Transverse colon (tissue), 4 donors: ENCODE measurements at regions not wholly inside any gene's neighbourhood (a gene's known extent, or its start where the extent isn't known, plus 50 kb on each side); places are given as distances from the start of the nearest gene placed in this dataset.

ENCODE experiments used
- CTCF ChIP-seq, 5 experiments: fragments of 200-600 bp in 3 of 5; fragments of 450-650 bp in 2 of 5; sonication (generic) in 3 of 5; IDR thresholded peaks; 1 replicate in 2 of 5; 2 replicates in 3 of 5; pipeline ENCODE4 v1.5.1; 2016 to 2017; ENCODE audit warnings: antibody characterized with exemption in 5 of 5, inconsistent platforms in 3 of 5, mild to moderate bottlenecking in 2 of 5, moderate library complexity in 1 of 5
- EP300 ChIP-seq: sonication (generic); formaldehyde crosslinking; IDR thresholded peaks from one replicate; pipeline ENCODE4 v1.6.1; 2017; ENCODE audit warnings: antibody characterized with exemption, low read depth
- POLR2A ChIP-seq: fragments of 450-650 bp; IDR thresholded peaks from one replicate; pipeline ENCODE4 v1.6.1; 2016; ENCODE audit warnings: antibody characterized with exemption, mild to moderate bottlenecking, moderate library complexity
- POLR2AphosphoS5 ChIP-seq, 3 donors: sonication (generic); formaldehyde crosslinking; IDR thresholded peaks; one replicate each; pipeline ENCODE4 v1.6.1; 2016; ENCODE audit warnings: antibody characterized with exemption in 3 of 3

DNA sequence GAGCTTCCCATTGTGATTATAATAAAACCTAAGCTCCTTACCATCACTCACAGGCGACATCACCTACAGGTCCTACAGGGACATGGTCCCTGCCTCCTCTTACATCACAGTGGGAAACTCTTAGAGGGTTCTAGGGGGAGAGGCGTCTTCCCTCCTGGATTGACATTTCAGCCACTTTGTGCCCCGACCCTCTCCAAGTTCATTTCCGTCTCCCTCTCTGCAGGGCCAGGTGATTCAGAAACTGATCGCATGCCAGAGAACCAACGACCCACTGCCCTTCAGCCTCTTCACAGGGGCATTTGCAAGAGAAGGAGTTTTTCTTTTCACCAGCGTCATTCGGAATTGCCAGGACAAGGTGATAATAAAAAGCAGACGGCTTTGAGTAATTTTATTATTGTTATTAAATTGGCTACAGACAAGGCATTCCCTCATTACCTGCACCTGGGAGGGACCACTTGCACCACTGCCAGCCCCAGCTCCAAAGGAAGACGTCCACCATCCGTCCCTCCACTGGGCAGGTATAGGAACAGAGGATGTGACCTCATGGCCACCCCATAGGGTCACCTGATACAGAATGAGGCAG lies 85.8 kb upstream of the CUX1 start:
- TF ChIP-seq POLR2A, result no peak
- TF ChIP-seq CTCF (IDR thresholded peaks at IDR 0.05), result no peak
- no peak for TF ChIP-seq POLR2AphosphoS5 (IDR thresholded peaks at IDR 0.05)
- TF ChIP-seq EP300, result no peak
